ENCODE measurements at regions not wholly inside any gene's neighbourhood (a gene's known extent, or its start where the extent isn't known, plus 50 kb on each side); places are given as distances from the start of the nearest gene placed in this dataset.
"Not testable (repeated sequence)": the region's sequence is repeated elsewhere in the genome, so short reads cannot be mapped to it uniquely, and the experiment has no call there.

DNA sequence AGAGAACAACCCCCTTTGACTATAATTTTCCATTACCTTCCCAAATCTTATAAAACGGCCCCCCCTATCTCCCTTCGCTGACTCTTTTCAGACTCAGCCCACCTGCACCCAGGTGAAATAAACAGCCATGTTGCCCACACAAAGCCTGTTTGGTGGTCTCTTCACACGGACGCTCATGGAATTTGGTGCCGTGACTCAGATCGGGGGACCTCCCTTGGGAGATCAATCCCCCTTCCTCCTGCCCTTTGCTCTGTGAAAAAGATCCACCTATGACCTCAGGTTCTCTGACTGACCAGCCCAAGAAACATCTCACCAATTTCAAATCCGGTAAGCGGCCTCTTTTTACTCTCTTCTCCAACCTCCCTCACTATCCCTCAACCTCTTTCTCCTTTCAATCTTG, 146.8 kb upstream of the TRIB2 start:
- DNase-seq: not testable (repeated sequence)

- no peak for DNase-seq
Observed at GRCh38 chr2:12577091-12577490, 139.6 kb upstream of the TRIB2 start.

- no peak for DNase-seq
Observed at GRCh38 chr2:12577567-12578253, 139.0 kb upstream of the TRIB2 start.

DNA sequence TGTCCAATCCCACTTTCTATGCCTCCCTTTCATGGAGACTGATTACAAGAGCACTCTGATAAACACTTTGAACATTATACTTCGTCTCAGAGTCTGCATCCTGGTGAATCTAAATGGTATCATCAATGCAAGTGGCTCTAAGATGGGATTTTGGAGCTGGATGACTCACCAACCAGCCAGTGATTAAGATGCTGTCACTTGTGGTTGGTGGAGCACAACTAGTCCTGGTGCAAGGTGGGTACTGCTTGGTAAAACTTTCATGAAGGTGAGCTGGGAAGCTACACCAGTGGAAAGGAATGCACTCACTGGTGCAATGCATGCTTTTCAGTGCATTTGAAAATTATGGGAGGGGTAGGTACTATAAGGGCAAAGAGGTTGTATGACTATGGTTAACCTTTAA, 137.7 kb upstream of the TRIB2 start:
- DNase-seq: no peak

GRCh38 chr2:12584338-12584737, 132.4 kb upstream of the TRIB2 start:
- no peak for DNase-seq

GRCh38 chr2:12585784-12586183, 131.0 kb upstream of the TRIB2 start:
- no peak for DNase-seq

DNA sequence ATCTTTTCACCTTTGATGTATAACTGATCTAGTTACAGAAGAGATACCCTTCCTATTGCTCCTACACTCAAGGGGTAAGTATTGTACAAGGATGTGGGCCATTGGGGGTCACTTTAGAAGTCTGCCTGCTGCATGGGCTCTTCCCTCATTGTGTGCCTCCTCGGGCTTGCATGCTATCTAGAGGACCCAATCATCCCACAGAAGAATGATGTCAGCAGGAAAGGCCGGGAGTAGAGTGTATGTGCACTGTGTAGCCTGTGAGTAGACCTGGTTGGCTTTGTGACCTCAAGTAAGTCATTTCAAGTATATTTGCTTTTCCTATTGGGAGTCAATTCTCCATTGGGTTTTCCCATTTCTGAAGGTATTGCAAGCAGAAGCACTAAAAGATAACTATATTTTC, 129.5 kb upstream of the TRIB2 start:
- DNase-seq: no peak

- DNase-seq: no peak
Observed at GRCh38 chr2:12587729-12588522, 128.8 kb upstream of the TRIB2 start.

DNA sequence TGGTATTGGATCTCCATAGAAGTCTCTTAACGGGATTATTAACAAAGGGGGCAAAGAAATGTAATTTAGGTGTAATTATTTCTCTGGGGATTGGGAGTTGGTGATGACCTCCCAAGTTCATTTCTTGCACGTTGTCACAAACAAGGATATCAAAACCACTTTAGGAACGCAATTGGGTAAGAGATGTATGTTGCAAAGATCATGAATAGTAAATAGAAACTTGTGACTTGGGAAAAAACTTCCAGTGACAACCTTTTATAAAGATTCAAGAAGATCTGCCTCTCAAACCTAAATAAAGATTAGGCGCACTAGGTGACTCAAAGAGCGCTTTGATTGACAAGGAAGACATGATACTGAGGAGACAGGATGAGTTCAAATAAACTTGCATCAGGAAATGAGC, 127.8 kb upstream of the TRIB2 start:
- DNase-seq: no peak

DNA sequence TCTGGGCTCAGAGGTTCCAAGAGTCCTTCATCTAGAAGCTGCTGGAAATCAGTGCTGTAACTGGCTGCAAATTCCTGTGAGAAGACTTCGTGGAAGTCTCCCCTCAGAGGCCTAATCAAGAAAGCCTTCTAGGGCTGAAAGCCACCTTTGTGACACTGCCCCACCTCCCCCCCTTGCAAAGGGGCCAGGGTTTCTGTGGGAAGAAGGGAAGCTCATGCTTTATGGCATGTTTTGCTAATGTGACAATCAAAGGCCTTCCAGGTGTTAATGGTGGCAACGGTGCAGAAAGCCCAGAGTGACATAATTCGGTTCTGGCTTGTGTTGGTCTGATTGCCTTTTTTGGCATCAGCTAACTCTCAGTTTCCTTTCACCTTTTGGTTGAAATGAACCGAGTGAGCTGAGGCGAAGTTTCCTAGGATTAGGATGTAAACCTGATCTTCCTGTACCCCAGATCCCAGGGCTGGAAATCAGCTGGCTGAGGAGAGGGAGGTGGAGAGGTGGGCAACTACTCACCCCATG, 126.9 kb upstream of the TRIB2 start:
- no peak for DNase-seq

DNA sequence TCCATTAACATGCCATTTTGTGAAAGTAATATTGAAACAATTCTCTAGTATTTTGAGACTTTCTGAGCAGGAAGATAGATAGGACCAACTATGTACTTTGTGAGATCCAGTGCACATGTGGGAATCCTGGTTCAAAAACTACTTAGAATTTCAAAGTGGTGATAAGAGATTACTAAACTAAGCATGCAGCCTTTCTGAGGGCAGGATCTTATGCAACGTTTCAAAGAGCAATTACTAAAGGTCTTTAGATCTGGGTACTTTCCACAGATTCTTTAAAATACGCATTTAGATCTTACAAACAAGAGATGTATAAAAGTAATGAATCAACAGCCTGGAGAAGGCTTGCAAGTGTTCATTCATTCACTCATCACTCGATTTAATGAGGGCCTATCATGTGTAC, 124.4 kb upstream of the TRIB2 start:
- DNase-seq: no peak

DNA sequence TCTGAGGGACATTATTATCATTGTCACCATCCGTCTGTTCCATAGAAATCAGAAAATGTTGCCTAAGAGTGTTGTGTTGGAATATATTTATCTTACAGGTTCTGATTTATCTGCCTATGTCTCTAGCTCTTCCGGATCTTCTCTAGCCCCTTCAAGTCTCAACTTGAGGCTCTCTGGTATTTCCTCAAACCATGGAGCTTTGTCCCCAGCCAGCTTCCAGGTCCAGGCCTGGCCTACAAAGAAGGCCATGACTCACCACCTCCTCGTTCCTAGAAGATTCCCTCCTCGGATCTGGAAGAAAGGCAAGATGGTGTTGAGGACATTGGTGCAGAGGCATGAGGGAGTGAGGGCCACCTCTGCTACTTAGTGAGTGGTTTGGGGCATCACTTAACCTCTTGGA, 122.1 kb upstream of the TRIB2 start:
- DNase-seq: no peak

- DNase-seq: no peak
Observed at GRCh38 chr2:12596771-12597170, 120.0 kb upstream of the TRIB2 start.

DNA sequence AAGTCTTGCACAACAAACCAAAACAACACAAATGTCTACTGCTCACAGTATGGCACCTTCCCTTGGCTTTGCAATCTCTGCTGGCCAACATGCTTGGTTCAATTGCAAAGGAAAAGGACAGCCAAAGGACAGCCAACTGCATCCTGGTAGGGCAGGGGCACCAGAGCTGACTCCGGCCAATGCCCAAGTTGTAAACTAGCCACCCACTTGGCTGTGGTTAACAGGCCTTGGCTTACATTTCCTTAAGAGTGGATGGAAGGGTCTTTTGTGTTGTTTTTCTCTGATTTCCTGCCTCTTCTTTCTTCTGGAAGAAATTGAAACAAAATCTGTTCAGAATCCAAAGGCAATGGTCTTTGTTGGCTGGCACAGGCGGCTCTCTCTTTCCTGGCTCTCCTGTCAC, 119.1 kb upstream of the TRIB2 start:
- no peak for DNase-seq

DNA sequence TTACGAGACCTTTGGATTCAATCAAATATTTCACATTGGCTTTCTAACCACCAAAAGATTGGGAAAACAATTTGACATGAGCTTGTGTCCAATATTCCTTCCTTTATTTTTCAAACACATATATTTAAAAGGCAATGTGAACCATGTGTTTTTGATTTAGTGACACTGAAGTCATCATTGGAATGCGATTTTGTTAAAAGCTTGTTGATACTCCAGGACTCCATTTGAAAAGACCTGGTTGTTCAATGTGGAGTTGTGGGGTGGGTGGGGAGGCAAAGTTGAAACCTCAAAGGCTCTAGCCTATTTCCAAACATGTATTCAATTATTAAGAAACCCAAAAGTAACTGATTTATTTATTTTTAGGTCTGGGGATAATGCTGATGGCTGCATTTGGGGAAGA, 114.1 kb upstream of the TRIB2 start:
- no peak for DNase-seq

GRCh38 chr2:12603781-12604295, 112.9 kb upstream of the TRIB2 start:
- DNase-seq: no peak

GRCh38 chr2:12604341-12604740, 112.4 kb upstream of the TRIB2 start:
- no peak for DNase-seq

- no peak for DNase-seq
Observed at GRCh38 chr2:12605366-12605765, 111.4 kb upstream of the TRIB2 start.

- no peak for DNase-seq
Observed at GRCh38 chr2:12605936-12606335, 110.8 kb upstream of the TRIB2 start.

DNA sequence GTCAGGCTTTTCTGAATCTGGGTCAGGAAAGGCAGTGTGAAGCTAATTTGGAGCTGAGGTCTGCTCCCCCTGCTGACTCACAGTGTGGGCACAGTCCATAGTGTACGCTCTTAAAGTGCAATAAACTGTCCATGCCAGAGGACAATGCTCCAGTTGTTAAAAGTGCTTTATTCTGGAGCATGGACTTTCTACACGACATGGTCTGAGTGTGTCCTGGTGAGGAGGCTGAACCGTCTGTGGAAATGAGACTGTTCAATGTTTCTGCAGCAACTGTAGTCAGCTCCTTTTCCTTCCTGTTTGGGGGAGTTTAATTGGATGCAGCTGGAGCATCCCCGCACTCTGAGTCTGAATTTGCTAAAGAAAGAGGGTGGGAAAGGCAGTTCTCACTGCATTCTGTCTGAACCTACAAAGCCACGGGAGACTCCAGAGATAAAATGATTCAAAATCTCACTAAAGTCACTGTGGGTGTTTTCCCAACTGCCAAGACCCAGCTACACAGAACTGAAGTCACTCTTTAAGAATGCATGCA, 110.2 kb upstream of the TRIB2 start:
- no peak for DNase-seq

DNA sequence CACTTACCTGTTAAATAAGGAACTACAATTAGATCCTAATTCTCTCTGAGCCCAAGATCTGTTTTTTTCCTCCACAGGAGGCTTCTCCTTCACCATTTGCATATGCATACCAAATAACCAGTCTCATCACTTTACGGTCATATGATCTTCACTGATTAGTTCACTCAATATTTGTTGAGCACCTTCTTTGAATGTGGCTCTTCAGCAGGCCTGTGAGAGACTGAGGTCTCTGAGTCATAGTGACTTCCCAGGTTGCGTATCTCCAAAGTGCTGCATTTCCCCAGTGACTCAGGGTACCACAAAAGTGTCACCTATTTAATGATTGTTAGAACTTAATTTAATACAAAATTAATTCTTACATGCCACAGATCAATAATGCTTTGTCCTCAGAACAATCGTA, 108.8 kb upstream of the TRIB2 start:
- DNase-seq: no peak

- DNase-seq: no peak
Observed at GRCh38 chr2:12610314-12610713, 106.4 kb upstream of the TRIB2 start.

- no peak for DNase-seq
Observed at GRCh38 chr2:12612168-12612567, 104.6 kb upstream of the TRIB2 start.

DNA sequence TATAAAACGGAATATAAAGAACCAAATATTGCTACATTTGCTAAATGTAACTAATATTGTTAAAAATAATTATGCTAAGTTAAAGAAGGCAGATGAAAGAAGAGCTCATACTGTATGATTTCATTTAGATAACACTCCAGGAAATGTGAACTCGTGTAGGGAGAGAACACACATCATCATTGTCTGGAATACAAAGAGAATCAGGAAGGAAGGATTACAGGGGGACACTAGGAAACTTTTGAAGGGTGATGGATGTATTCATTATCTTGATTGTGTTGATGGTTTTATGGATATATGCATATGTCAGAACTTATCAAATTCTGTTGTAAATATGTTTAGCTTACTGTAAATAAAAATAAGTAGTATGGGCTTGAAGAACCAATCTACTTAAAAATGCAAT, 104.1 kb upstream of the TRIB2 start:
- DNase-seq: no peak

Data from DMS79 treated with DMSO at 0.1 percent for 48 hours (cell line).